Stimulated activated naive B cell treated with anti-CD40 and anti-IgM and Interleukin-4, amounts not matched to agents 10 μg/mL and 1 μg/mL and 100 μg/mL, for 72 hours (primary cell): ENCODE measurements at regions not wholly inside any gene's neighbourhood (a gene's known extent, or its start where the extent isn't known, plus 50 kb on each side); places are given as distances from the start of the nearest gene placed in this dataset.

Experiments
- ATAC-seq, 2 donors: fragments of 150-1000 bp; cut with Tn5 transposase; replicated peaks; 2 replicates each; pipeline ENCODE4 v1.10.0; 2021; ENCODE audit warnings: moderate library complexity in 1 of 2
- DNase-seq: peaks from one replicate; pipeline ENCODE4 v3.0.0; 2021
- H3K27ac Mint-ChIP-seq: one replicate; pipeline ENCODE4 v1.8.0; 2022; ENCODE audit warnings: mild to moderate bottlenecking, mixed read lengths
- H3K27me3 Mint-ChIP-seq, 2 donors: one replicate each; pipeline ENCODE4 v1.8.0; 2022; ENCODE audit warnings: mixed read lengths in 2 of 2
- H3K36me3 Mint-ChIP-seq, 2 donors: one replicate each; pipeline ENCODE4 v1.8.0; 2022; ENCODE audit warnings: mixed read lengths in 2 of 2, mild to moderate bottlenecking in 1 of 2
- H3K4me1 Mint-ChIP-seq, 2 donors: one replicate each; pipeline ENCODE4 v1.8.0; 2022; ENCODE audit warnings: mixed read lengths in 2 of 2, mild to moderate bottlenecking in 1 of 2
- H3K4me3 Mint-ChIP-seq, 2 donors: one replicate each; pipeline ENCODE4 v1.8.0; 2022; ENCODE audit warnings: mild to moderate bottlenecking in 2 of 2, mixed read lengths in 2 of 2, moderate library complexity in 1 of 2
- H3K9me3 Mint-ChIP-seq, 2 donors: one replicate each; pipeline ENCODE4 v1.8.0; 2022; ENCODE audit warnings: mixed read lengths in 2 of 2, mild to moderate bottlenecking in 1 of 2

GRCh38 chr2:144944546-144945220 lies 424.8 kb upstream of the ZEB2 start:
- Mint-ChIP-seq H3K4me1 (no peaks in the 10 kb centered on the region), H3K4me3 (no peak overlapping the region), H3K27me3 (no peaks in the 10 kb centered on the region), H3K9me3 (peaks cover 0 to 1% of the 10 kb centered on the region in 2 donors), H3K36me3 (no peaks in the 10 kb centered on the region), H3K27ac (peak overlapping the region; percentile 34)
- DNase-seq (no peak), ATAC-seq (no peak)

GRCh38 chr2:144943986-144944385 lies 424.1 kb upstream of the ZEB2 start:
- Mint-ChIP-seq H3K4me3 (no peak overlapping the region), H3K36me3 (no peaks in the 10 kb centered on the region), H3K9me3 (peaks cover 0 to 1% of the 10 kb centered on the region in 2 donors), H3K27me3 (no peaks in the 10 kb centered on the region), H3K4me1 (no peaks in the 10 kb centered on the region), H3K27ac (no peak overlapping the region)
- ATAC-seq: no peak
- no peak for DNase-seq

- peak overlapping the region; percentile 72 for H3K27ac Mint-ChIP-seq
Measured at GRCh38 chr2:144943293-144943941, 423.5 kb upstream of the ZEB2 start.

GRCh38 chr2:144942516-144943256 lies 422.8 kb upstream of the ZEB2 start:
- Mint-ChIP-seq H3K36me3 (no peaks in the 10 kb centered on the region), H3K4me1 (peaks cover 0 to 2% of the 10 kb centered on the region in 2 donors), H3K4me3 (no peak overlapping the region), H3K27ac (no peak overlapping the region), H3K9me3 (peaks cover 0 to 1% of the 10 kb centered on the region in 2 donors), H3K27me3 (no peaks in the 10 kb centered on the region)
- ATAC-seq (no peak), DNase-seq (no peak)

More at GRCh38 chr2:144943293-144943941, 423.5 kb upstream of the ZEB2 start:
- no peak overlapping the region for H3K4me3 Mint-ChIP-seq
- no peaks in the 10 kb centered on the region for H3K4me1 Mint-ChIP-seq
- H3K27me3 Mint-ChIP-seq: no peaks in the 10 kb centered on the region
- no peak for ATAC-seq
- H3K36me3 Mint-ChIP-seq: no peaks in the 10 kb centered on the region
- peaks cover 0 to 1% of the 10 kb centered on the region in 2 donors for H3K9me3 Mint-ChIP-seq
- DNase-seq: no peak

GRCh38 chr2:144941743-144942488 lies 422.0 kb upstream of the ZEB2 start:
- H3K9me3 Mint-ChIP-seq: peaks cover 0 to 1% of the 10 kb centered on the region in 2 donors
- no peaks in the 10 kb centered on the region for H3K36me3 Mint-ChIP-seq

GRCh38 chr2:144939590-144939989 lies 419.7 kb upstream of the ZEB2 start:
- peaks cover 4% of the 10 kb centered on the region in 2 donors for H3K4me1 Mint-ChIP-seq
- no peaks in the 10 kb centered on the region for H3K36me3 Mint-ChIP-seq

More at GRCh38 chr2:144941743-144942488, 422.0 kb upstream of the ZEB2 start:
- DNase-seq: no peak
- Mint-ChIP-seq H3K27ac (no peak overlapping the region), H3K4me3 (no peak overlapping the region), H3K27me3 (no peaks in the 10 kb centered on the region), H3K4me1 (peaks cover 0 to 2% of the 10 kb centered on the region in 2 donors)
- ATAC-seq: no peak

GRCh38 chr2:144937910-144938709 lies 418.2 kb upstream of the ZEB2 start:
- Mint-ChIP-seq H3K27me3 (no peaks in the 10 kb centered on the region), H3K27ac (no peak overlapping the region)

More at GRCh38 chr2:144939590-144939989, 419.7 kb upstream of the ZEB2 start:
- Mint-ChIP-seq H3K9me3 (peaks cover 0 to 1% of the 10 kb centered on the region in 2 donors), H3K27me3 (no peaks in the 10 kb centered on the region), H3K27ac (no peak overlapping the region), H3K4me3 (no peak overlapping the region)
- ATAC-seq (no peak), DNase-seq (no peak)

GRCh38 chr2:144937066-144937465 lies 417.1 kb upstream of the ZEB2 start:
- H3K36me3 Mint-ChIP-seq: no peaks in the 10 kb centered on the region
- no peaks in the 10 kb centered on the region for H3K27me3 Mint-ChIP-seq
- peaks cover 4% of the 10 kb centered on the region in 2 donors for H3K4me1 Mint-ChIP-seq
- H3K27ac Mint-ChIP-seq: no peak overlapping the region
- no peak overlapping the region for H3K4me3 Mint-ChIP-seq
- no peak for DNase-seq
- ATAC-seq: no peak
- no peaks in the 10 kb centered on the region for H3K9me3 Mint-ChIP-seq

More at GRCh38 chr2:144937910-144938709, 418.2 kb upstream of the ZEB2 start:
- Mint-ChIP-seq H3K4me3 (no peak overlapping the region), H3K4me1 (peaks cover 4% of the 10 kb centered on the region in 2 donors), H3K9me3 (peaks cover 0 to 1% of the 10 kb centered on the region in 2 donors), H3K36me3 (no peaks in the 10 kb centered on the region)
- ATAC-seq: no peak
- DNase-seq: no peak

GRCh38 chr2:144936442-144936841 lies 416.5 kb upstream of the ZEB2 start:
- H3K9me3 Mint-ChIP-seq: no peaks in the 10 kb centered on the region
- peaks cover 4% of the 10 kb centered on the region in 2 donors for H3K4me1 Mint-ChIP-seq
- no peak overlapping the region for H3K4me3 Mint-ChIP-seq
- H3K27me3 Mint-ChIP-seq: no peaks in the 10 kb centered on the region
- ATAC-seq: no peak
- H3K27ac Mint-ChIP-seq: no peak overlapping the region
- no peaks in the 10 kb centered on the region for H3K36me3 Mint-ChIP-seq
- no peak for DNase-seq

- H3K4me3 Mint-ChIP-seq: no peak overlapping the region
- H3K27ac Mint-ChIP-seq: no peak overlapping the region
- H3K9me3 Mint-ChIP-seq: no peaks in the 10 kb centered on the region
- peaks cover 4% of the 10 kb centered on the region in 2 donors for H3K4me1 Mint-ChIP-seq
- no peaks in the 10 kb centered on the region for H3K36me3 Mint-ChIP-seq
- DNase-seq: no peak
- ATAC-seq: peak; percentile 66 to 69
- no peaks in the 10 kb centered on the region for H3K27me3 Mint-ChIP-seq
Measured at GRCh38 chr2:144935736-144936135, 415.8 kb upstream of the ZEB2 start.

- Mint-ChIP-seq H3K4me3 (no peak overlapping the region), H3K9me3 (no peaks in the 10 kb centered on the region), H3K27ac (no peak overlapping the region), H3K36me3 (peaks cover 0 to under 1% of the 10 kb centered on the region in 2 donors), H3K27me3 (no peaks in the 10 kb centered on the region), H3K4me1 (peaks cover 4% of the 10 kb centered on the region in 2 donors)
- DNase-seq: no peak
- no peak for ATAC-seq
Measured at GRCh38 chr2:144935191-144935590, 415.3 kb upstream of the ZEB2 start.

GRCh38 chr2:144931960-144932359 lies 412.0 kb upstream of the ZEB2 start:
- Mint-ChIP-seq H3K27me3 (no peaks in the 10 kb centered on the region), H3K27ac (no peak overlapping the region), H3K4me1 (peaks cover 2 to 4% of the 10 kb centered on the region in 2 donors), H3K36me3 (peaks cover 2 to 11% of the 10 kb centered on the region in 2 donors), H3K9me3 (peaks cover 10 to 12% of the 10 kb centered on the region in 2 donors), H3K4me3 (no peak overlapping the region)
- ATAC-seq: no peak
- no peak for DNase-seq

- DNase-seq: no peak
- ATAC-seq: no peak
- no peak overlapping the region for H3K4me3 Mint-ChIP-seq
- H3K4me1 Mint-ChIP-seq: peaks cover 2% of the 10 kb centered on the region in 2 donors
- H3K27me3 Mint-ChIP-seq: no peaks in the 10 kb centered on the region
- H3K27ac Mint-ChIP-seq: no peak overlapping the region
- peaks cover 10 to 12% of the 10 kb centered on the region in 2 donors for H3K9me3 Mint-ChIP-seq
- peaks cover 2 to 11% of the 10 kb centered on the region in 2 donors for H3K36me3 Mint-ChIP-seq
Measured at GRCh38 chr2:144931480-144931879, 411.6 kb upstream of the ZEB2 start.
